GM18517 (cell line): ENCODE measurements at regions not wholly inside any gene's neighbourhood (a gene's known extent, or its start where the extent isn't known, plus 50 kb on each side); places are given as distances from the start of the nearest gene placed in this dataset.

Experiments
- ATAC-seq: cut with Tn5 transposase; IDR thresholded peaks from one replicate; pipeline ENCODE4 v1.9.1; 2021; ENCODE audit warnings: mild to moderate bottlenecking, moderate library complexity; ENCODE audit not compliant: unreplicated experiment

DNA sequence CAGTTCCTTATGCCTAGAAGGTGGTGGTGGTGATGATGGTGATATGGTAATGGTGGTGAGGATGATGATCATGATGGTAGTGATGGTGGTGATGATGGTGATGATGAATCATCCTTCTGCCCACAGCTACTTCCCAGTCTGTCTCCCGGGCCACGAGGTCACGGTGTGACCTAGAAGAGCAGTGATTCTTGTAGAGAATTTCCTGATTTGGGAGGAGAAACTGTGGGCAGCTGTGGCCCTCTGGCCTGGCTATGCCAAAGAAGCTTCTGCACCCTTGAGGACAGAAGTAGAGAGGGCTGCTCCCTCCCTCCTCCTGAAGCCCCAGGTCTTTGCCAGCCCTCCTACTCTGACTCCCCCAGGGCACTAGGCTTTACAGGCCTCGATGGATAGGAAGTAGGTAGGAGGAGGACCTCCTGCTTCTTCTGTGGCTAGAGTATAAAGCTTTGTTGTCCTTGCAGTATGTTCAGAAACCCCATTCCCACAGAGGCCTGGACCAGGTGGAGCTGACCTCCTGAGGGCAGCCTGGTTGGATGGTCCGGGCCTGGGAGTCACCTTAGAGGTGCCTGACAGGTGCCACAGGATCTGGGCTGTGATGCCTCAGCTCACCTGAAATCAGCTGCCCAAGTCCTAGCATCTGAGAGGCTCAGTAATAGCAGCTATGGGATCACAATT lies 57.9 kb upstream of the EPAS1 start:
- ATAC-seq, result no peak

DNA sequence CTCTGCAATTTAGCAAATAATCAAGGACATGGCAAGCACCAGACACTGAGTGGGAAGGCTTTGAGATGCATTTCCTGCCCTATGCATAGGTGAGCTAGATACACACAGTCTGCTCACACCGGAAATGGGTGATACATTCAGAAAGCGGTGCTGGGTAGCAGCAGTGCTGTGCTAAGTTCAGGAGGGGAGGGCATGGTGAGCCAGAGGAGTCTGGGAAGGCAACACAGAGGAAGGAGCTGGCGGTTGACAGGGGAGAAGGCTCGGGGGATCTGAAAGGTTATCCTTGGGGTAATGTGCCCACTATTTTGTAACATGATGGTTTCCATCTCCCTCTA lies 57.4 kb upstream of the EPAS1 start:
- no peak for ATAC-seq

GRCh38 chr2:46241344-46241743 lies 55.9 kb upstream of the EPAS1 start:
- no peak for ATAC-seq

GRCh38 chr2:46245869-46246268 lies 51.3 kb upstream of the EPAS1 start:
- ATAC-seq, result no peak

DNA sequence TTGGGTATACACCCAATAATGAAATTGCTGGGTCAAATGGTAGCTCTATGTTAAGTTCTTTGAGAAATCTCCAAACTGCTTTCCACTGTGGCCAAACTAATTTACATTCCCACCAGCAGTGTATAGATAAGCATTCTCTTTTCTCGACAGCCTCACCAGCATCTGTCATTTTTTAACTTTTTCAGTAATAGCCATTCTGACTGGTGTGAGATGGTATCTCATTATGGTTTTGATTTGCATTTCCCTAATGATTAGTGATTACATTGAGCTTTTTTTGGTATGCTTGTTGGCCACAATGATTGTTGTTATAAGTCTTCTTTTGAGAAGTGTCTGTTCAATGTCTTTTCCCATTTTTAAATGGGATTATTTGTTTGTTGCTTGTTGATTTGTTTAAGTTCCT lies 50.4 kb upstream of the EPAS1 start:
- ATAC-seq, result peak; percentile 61
